Stimulated activated naive CD8-positive, alpha-beta T cell treated with anti-CD3 and anti-CD28 coated beads, Interleukin-15, Interleukin-2, amounts not matched to agents 100 ng/mL and 50 ng/mL, for 24 hours (primary cell): ENCODE measurements at regions not wholly inside any gene's neighbourhood (a gene's known extent, or its start where the extent isn't known, plus 50 kb on each side); places are given as distances from the start of the nearest gene placed in this dataset.

Experiments
- H3K27ac Mint-ChIP-seq: one replicate; pipeline ENCODE4 v1.8.0; 2021; ENCODE audit warnings: mild to moderate bottlenecking, mixed read lengths
- H3K27me3 Mint-ChIP-seq: one replicate; pipeline ENCODE4 v1.8.0; 2021; ENCODE audit warnings: mixed read lengths
- H3K36me3 Mint-ChIP-seq: one replicate; pipeline ENCODE4 v1.8.0; 2021; ENCODE audit warnings: low read depth, mixed read lengths
- H3K4me1 Mint-ChIP-seq: one replicate; pipeline ENCODE4 v1.8.0; 2021; ENCODE audit warnings: low read depth, mixed read lengths
- H3K4me3 Mint-ChIP-seq: one replicate; pipeline ENCODE4 v1.8.0; 2021; ENCODE audit warnings: mild to moderate bottlenecking, mixed read lengths
- H3K9me3 Mint-ChIP-seq: one replicate; pipeline ENCODE4 v1.8.0; 2021; ENCODE audit warnings: mixed read lengths

- Mint-ChIP-seq H3K27me3 (peaks cover 45% of the 10 kb centered on the region), H3K36me3 (no peaks in the 10 kb centered on the region), H3K9me3 (no peaks in the 10 kb centered on the region), H3K4me1 (no peaks in the 10 kb centered on the region), H3K27ac (no peak overlapping the region), H3K4me3 (no peak overlapping the region)
Measured at GRCh38 chr17:34414339-34414738, 51.3 kb upstream of the CCL1 start.

DNA sequence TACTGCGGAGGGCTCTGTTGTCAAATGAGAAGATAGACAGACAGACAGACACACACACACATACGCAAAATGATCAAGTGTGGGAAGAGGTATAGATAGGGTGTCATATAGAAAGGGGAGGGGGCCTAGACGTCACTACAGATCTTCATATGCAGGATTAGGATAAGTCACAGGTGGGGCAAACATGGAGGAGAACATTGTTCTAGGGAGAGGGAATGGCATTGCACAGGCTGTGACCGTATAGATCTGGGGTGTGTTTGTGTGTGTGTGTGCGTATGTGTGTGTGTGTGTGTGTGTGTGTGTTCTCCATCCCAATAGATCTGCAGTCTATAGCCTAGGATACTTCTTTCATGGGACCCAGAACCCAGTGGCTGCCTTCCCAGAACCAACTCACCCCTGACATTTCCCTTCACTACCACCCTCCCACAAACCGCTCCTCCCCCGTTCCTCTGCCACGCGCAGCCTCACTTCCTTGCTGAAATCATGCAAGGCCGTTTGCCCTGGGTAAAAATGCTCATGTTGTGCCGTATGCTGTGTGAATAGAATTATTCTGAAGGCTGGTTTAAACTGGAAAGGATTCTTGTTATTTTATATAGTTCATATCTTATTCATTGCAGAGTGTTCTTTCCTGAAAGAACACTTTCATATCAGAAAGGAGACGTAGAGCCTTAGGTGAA lies 50.5 kb upstream of the CCL1 start:
- H3K36me3 Mint-ChIP-seq = no peaks in the 10 kb centered on the region
- H3K4me3 Mint-ChIP-seq = no peak overlapping the region
- no peak overlapping the region for H3K27ac Mint-ChIP-seq
- H3K27me3 Mint-ChIP-seq = peaks cover 48% of the 10 kb centered on the region
- H3K4me1 Mint-ChIP-seq = no peaks in the 10 kb centered on the region
- H3K9me3 Mint-ChIP-seq = no peaks in the 10 kb centered on the region

- Mint-ChIP-seq H3K36me3 (no peaks in the 10 kb centered on the region), H3K4me1 (no peaks in the 10 kb centered on the region), H3K27ac (no peak overlapping the region), H3K27me3 (peaks cover 54% of the 10 kb centered on the region), H3K9me3 (no peaks in the 10 kb centered on the region), H3K4me3 (no peak overlapping the region)
Measured at GRCh38 chr17:34412965-34413441, 50.0 kb upstream of the CCL1 start.
